Smooth muscle cell (in vitro differentiated cells): ENCODE measurements at regions not wholly inside any gene's neighbourhood (a gene's known extent, or its start where the extent isn't known, plus 50 kb on each side); places are given as distances from the start of the nearest gene placed in this dataset.
"Not testable (repeated sequence)": the region's sequence is repeated elsewhere in the genome, so short reads cannot be mapped to it uniquely, and the experiment has no call there.

ENCODE experiments used
- DNase-seq: peaks from one replicate; lab custom pipeline; 2025; ENCODE audit not compliant: unreplicated experiment; lab: John Stamatoyannopoulos, UW
- H2AFZ ChIP-seq: fragments of 200-600 bp; sonication (generic); 2 replicates; pipeline ENCODE4 v1.6.0; 2016; ENCODE audit warnings: antibody characterized with exemption, low read depth, mild to moderate bottlenecking
- H3F3A ChIP-seq: fragments of 200-600 bp; sonication (generic); 2 replicates; pipeline ENCODE4 v1.6.0; 2017; ENCODE audit warnings: antibody characterized with exemption, low read depth
- H3K27ac ChIP-seq: fragments of 200-600 bp; sonication (generic); 2 replicates; pipeline ENCODE4 v1.5.1; 2016; ENCODE audit warnings: low read depth, mild to moderate bottlenecking
- H3K27me3 ChIP-seq: fragments of 200-600 bp; sonication (generic); 2 replicates; pipeline ENCODE4 v1.6.1; 2016; ENCODE audit warnings: low read depth, mild to moderate bottlenecking
- H3K36me3 ChIP-seq: fragments of 200-600 bp; sonication (generic); 2 replicates; pipeline ENCODE4 v1.5.1; 2016; ENCODE audit warnings: low read depth
- H3K4me1 ChIP-seq: fragments of 200-600 bp; sonication (generic); 2 replicates; pipeline ENCODE4 v1.5.1; 2016; ENCODE audit warnings: low read depth
- H3K4me2 ChIP-seq: fragments of 200-600 bp; sonication (generic); 2 replicates; pipeline ENCODE4 v1.6.0; 2016; ENCODE audit warnings: mild to moderate bottlenecking
- H3K4me3 ChIP-seq: fragments of 200-600 bp; sonication (generic); 2 replicates; pipeline ENCODE4 v1.5.1; 2016; ENCODE audit warnings: mild to moderate bottlenecking
- H3K79me2 ChIP-seq: fragments of 200-600 bp; sonication (generic); 2 replicates; pipeline ENCODE4 v1.6.0; 2016; ENCODE audit warnings: low read depth, mild to moderate bottlenecking
- H3K9ac ChIP-seq: fragments of 200-600 bp; sonication (generic); 2 replicates; pipeline ENCODE4 v1.6.0; 2016; ENCODE audit warnings: low read depth
- H3K9me3 ChIP-seq: fragments of 200-600 bp; sonication (generic); replicated peaks from 2 replicates; pipeline ENCODE4 v1.5.1; 2016; ENCODE audit warnings: low read depth
- H4K20me1 ChIP-seq: fragments of 200-600 bp; sonication (generic); 2 replicates; pipeline ENCODE4 v1.6.0; 2016; ENCODE audit warnings: low read depth
- CTCF ChIP-seq: fragments of 200-600 bp; sonication (generic); IDR thresholded peaks from 2 replicates; pipeline ENCODE4 v1.5.1; 2017; ENCODE audit warnings: borderline replicate concordance, mild to moderate bottlenecking, antibody characterized with exemption; ENCODE audit not compliant: insufficient read depth, poor library complexity, severe bottlenecking
- WGBS: methylation state at CpG from one replicate; pipeline ENCODE4 v1.1.7; 2016; ENCODE audit warnings: low lambda C conversion rate; 5-methylcytosine and 5-hydroxymethylcytosine counted together

GRCh38 chr18:1539276-1539675 lies 634.6 kb downstream of the ADCYAP1 start:
- WGBS: 75% methylated on average over 2 of the region's 2 CpGs
- no peak overlapping the region for H2AFZ ChIP-seq
- no peaks in the 10 kb centered on the region for H3K36me3 ChIP-seq
- H3K4me2 ChIP-seq: no peak overlapping the region
- no peak overlapping the region for H3K9ac ChIP-seq
- no peak for DNase-seq
- no peaks in the 10 kb centered on the region for H4K20me1 ChIP-seq
- H3F3A ChIP-seq: no peaks in the 10 kb centered on the region
- no peaks in the 10 kb centered on the region for H3K27me3 ChIP-seq
- TF ChIP-seq CTCF: no peak
- H3K27ac ChIP-seq: no peak overlapping the region
- no peaks in the 10 kb centered on the region for H3K4me1 ChIP-seq
- H3K79me2 ChIP-seq: no peaks in the 10 kb centered on the region
- no peaks in the 10 kb centered on the region for H3K9me3 ChIP-seq
- H3K4me3 ChIP-seq: no peak overlapping the region

GRCh38 chr18:1541478-1541877 lies 636.8 kb downstream of the ADCYAP1 start:
- no peak for TF ChIP-seq CTCF
- no peak overlapping the region for H3K4me3 ChIP-seq
- H3K27ac ChIP-seq: no peak overlapping the region
- 84% methylated on average over 8 of the region's 8 CpGs for WGBS
- H3F3A ChIP-seq: no peaks in the 10 kb centered on the region
- H3K9me3 ChIP-seq: no peaks in the 10 kb centered on the region
- no peak for DNase-seq
- no peaks in the 10 kb centered on the region for H4K20me1 ChIP-seq
- no peak overlapping the region for H2AFZ ChIP-seq
- H3K27me3 ChIP-seq: no peaks in the 10 kb centered on the region
- H3K9ac ChIP-seq: no peak overlapping the region
- H3K4me2 ChIP-seq: no peak overlapping the region
- no peaks in the 10 kb centered on the region for H3K4me1 ChIP-seq
- H3K79me2 ChIP-seq: no peaks in the 10 kb centered on the region
- no peaks in the 10 kb centered on the region for H3K36me3 ChIP-seq

- Histone ChIP-seq H3K27me3 (no peaks in the 10 kb centered on the region), H3K9ac (no peak overlapping the region), H3F3A (no peaks in the 10 kb centered on the region), H3K27ac (no peak overlapping the region), H3K4me1 (no peaks in the 10 kb centered on the region), H3K36me3 (no peaks in the 10 kb centered on the region), H3K9me3 (no peaks in the 10 kb centered on the region), H4K20me1 (no peaks in the 10 kb centered on the region), H3K4me2 (no peak overlapping the region), H3K4me3 (no peak overlapping the region), H3K79me2 (no peaks in the 10 kb centered on the region), H2AFZ (no peak overlapping the region)
- no peak for TF ChIP-seq CTCF
- DNase-seq: no peak
- WGBS: 86% methylated on average over 1 of the region's 2 CpGs
Measured at GRCh38 chr18:1542230-1542774, 637.6 kb downstream of the ADCYAP1 start.

- H3K36me3 ChIP-seq: no peaks in the 10 kb centered on the region
- no peaks in the 10 kb centered on the region for H3K4me1 ChIP-seq
- no peaks in the 10 kb centered on the region for H3K27me3 ChIP-seq
- no peaks in the 10 kb centered on the region for H3F3A ChIP-seq
- H3K9ac ChIP-seq: no peak overlapping the region
- no peak for TF ChIP-seq CTCF
- no peak overlapping the region for H3K4me2 ChIP-seq
- no peak for DNase-seq
- no peak overlapping the region for H3K27ac ChIP-seq
- no peaks in the 10 kb centered on the region for H4K20me1 ChIP-seq
- WGBS: 92% methylated on average over 3 of the region's 3 CpGs
- no peak overlapping the region for H3K4me3 ChIP-seq
- H3K9me3 ChIP-seq: no peaks in the 10 kb centered on the region
- H3K79me2 ChIP-seq: no peaks in the 10 kb centered on the region
- no peak overlapping the region for H2AFZ ChIP-seq
Measured at GRCh38 chr18:1544016-1544415, 639.3 kb downstream of the ADCYAP1 start.

- not testable (repeated sequence) for H3F3A ChIP-seq, H3K4me1 ChIP-seq, H4K20me1 ChIP-seq, H3K27me3 ChIP-seq, H3K79me2 ChIP-seq, H3K9me3 ChIP-seq, H3K27ac ChIP-seq, H3K9ac ChIP-seq, H3K4me2 ChIP-seq, H2AFZ ChIP-seq, H3K4me3 ChIP-seq, H3K36me3 ChIP-seq, DNase-seq
- WGBS: 74% methylated on average over 1 of the region's 1 CpG
Measured at GRCh38 chr18:1557711-1558110, 653.0 kb downstream of the ADCYAP1 start.
